NB4 (cell line): ENCODE measurements at regions not wholly inside any gene's neighbourhood (a gene's known extent, or its start where the extent isn't known, plus 50 kb on each side); places are given as distances from the start of the nearest gene placed in this dataset.

ENCODE experiments used
- MYC ChIP-seq: IDR thresholded peaks from 2 replicates; pipeline ENCODE4 v1.6.1; 2011; ENCODE audit warnings: low read depth, low read length
- POLR2A ChIP-seq: IDR thresholded peaks from 2 replicates; pipeline ENCODE4 v1.6.1; 2011; ENCODE audit warnings: mild to moderate bottlenecking; ENCODE audit not compliant: insufficient read length; ENCODE audit errors: extremely low read depth
- TF ChIP-seq, protein P1 (sequence below): IDR thresholded peaks from one replicate; pipeline ENCODE4 v1.5.1; 2012; ENCODE audit warnings: low read depth, low read length
- TF ChIP-seq, protein P2 (sequence below): IDR thresholded peaks from 2 replicates; pipeline ENCODE4 v1.6.1; 2011; ENCODE audit warnings: low read depth, low read length

DNA sequence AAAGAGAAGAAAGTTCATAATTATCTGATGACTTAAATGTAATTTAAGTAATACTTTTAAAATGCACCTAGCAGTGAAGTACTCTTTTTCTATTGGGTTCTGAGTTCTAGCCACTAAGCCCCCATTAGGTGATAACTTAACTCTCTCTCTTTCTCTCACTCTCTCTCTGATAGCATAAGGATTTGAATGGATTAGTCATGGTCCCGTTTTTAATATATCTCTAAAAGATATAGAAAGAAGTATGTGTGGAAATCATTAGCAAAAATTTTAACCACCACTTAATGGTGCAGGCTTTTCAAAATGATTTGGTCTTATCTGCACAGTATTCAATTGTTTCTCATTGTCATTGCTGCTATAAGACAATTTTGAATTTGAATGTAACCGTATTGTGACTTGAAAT lies 78.2 kb downstream of the RWDD3 start:
- TF ChIP-seq, protein P1, sequence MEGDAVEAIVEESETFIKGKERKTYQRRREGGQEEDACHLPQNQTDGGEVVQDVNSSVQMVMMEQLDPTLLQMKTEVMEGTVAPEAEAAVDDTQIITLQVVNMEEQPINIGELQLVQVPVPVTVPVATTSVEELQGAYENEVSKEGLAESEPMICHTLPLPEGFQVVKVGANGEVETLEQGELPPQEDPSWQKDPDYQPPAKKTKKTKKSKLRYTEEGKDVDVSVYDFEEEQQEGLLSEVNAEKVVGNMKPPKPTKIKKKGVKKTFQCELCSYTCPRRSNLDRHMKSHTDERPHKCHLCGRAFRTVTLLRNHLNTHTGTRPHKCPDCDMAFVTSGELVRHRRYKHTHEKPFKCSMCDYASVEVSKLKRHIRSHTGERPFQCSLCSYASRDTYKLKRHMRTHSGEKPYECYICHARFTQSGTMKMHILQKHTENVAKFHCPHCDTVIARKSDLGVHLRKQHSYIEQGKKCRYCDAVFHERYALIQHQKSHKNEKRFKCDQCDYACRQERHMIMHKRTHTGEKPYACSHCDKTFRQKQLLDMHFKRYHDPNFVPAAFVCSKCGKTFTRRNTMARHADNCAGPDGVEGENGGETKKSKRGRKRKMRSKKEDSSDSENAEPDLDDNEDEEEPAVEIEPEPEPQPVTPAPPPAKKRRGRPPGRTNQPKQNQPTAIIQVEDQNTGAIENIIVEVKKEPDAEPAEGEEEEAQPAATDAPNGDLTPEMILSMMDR: no peak
- TF ChIP-seq POLR2A (no peak), MYC (no peak)
- TF ChIP-seq, protein P2, sequence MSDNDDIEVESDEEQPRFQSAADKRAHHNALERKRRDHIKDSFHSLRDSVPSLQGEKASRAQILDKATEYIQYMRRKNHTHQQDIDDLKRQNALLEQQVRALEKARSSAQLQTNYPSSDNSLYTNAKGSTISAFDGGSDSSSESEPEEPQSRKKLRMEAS: no peak
